ENCODE measurements at regions not wholly inside any gene's neighbourhood (a gene's known extent, or its start where the extent isn't known, plus 50 kb on each side); places are given as distances from the start of the nearest gene placed in this dataset.
A peak's percentile ranks its signal among the peaks of the same experiment; 100 is the strongest.

DNA sequence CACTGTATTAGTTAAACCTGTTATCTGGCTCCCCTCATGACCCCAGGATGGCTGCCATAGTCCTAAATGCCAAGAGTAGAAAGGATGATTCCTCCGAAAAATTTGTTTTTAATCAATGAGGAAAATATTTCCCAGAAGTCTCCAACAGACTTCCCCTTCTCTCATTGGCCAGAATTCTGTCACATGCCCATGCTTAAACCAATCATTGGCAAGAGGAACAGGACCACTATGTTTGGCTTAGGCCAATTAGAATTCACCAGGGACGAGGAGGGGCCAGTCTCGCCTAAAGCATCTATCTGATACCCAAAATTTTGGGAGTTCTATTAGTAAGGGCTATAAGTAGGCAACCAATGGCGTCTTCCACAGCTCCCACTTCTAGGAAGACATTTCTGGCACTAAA, 71.2 kb upstream of the IL6 start:
- no peak for DNase-seq

- DNase-seq, result no peak
These were observed 72.2 kb upstream of the IL6 start for GRCh38 chr7:22654831-22655230.

- no peak for DNase-seq
These were observed 73.0 kb upstream of the IL6 start for GRCh38 chr7:22653951-22654350.

DNA sequence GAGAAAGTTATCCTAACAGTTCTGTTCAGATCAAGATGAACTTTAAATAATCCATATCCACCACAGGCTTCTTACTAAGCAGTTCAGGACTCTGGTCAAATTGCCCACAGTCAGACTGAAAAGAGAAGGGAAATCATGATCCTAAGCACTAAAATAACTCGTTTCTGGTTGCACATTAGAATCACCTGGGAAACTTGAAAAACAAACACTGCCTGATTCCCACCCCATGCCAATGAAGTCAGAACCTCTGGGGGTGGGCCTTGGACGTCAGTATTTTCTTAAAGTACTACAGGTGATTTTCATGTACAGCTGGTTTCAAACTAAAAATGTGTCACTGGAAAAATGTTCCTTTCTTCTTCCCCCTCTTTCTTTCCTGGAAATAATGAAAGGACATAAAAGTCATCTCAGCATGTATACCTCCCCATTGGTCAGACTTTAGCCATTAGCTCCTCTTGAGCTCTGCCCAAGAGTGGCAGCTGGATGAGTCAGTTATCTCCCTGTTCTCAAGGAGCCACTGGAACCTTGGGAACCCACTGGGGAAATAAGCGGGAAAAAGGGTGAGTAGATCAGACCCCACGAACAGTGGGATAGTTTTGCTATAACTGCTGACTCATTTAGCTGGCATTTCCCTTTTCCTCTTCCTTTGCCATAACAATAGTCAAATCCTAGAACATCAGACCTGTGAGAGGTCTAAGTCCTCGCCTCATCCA, 75.3 kb upstream of the IL6 start:
- DNase-seq, result no peak

DNA sequence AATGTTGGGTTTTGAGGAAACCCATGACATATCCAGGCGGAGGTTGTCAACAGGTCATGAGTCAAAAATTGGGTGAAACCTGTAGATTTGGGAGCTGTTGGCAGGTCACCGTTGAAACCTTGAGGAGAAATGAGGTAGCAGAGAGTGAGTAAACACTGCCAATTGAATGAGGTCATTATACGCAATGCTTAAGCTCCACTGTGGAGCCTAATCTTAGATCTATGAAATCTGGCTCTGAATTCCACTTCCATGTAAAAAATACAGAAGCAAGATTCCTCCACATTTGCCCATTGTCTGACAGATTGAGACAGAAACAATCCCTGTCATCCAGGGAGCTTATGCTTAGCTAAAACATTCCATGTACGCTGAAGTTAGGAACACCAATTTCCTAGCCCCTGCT, 76.0 kb upstream of the IL6 start:
- DNase-seq, result no peak

GRCh38 chr7:22649686-22650085, 77.3 kb upstream of the IL6 start:
- DNase-seq, result no peak

- DNase-seq, result no peak
These were observed 79.3 kb upstream of the IL6 start for GRCh38 chr7:22647451-22648257.

GRCh38 chr7:22645418-22646181, 81.4 kb upstream of the IL6 start:
- no peak for DNase-seq

DNA sequence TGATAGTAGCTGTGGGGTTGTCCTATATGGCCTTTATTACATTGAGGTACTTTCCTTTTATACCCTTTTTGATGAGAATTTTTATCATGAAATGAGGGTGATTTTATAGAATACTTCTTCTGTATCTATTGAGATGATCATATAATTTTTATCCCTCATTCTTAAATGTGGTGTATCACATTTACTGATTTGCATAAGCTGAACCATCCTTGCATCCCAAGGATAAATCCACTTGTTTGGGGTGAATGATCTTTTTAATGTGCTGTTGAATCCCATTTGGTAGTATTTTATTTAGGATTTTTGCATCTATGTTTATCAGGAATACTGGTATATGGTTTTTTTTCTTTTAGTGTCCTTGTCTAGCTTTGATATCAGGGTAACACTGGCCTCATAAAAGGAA, 84.5 kb upstream of the IL6 start:
- DNase-seq, result no peak

- DNase-seq, result peak; percentile 14
These were observed 86.7 kb upstream of the IL6 start for GRCh38 chr7:22640269-22640668.

GRCh38 chr7:22639396-22639795, 87.6 kb upstream of the IL6 start:
- no peak for DNase-seq

DNA sequence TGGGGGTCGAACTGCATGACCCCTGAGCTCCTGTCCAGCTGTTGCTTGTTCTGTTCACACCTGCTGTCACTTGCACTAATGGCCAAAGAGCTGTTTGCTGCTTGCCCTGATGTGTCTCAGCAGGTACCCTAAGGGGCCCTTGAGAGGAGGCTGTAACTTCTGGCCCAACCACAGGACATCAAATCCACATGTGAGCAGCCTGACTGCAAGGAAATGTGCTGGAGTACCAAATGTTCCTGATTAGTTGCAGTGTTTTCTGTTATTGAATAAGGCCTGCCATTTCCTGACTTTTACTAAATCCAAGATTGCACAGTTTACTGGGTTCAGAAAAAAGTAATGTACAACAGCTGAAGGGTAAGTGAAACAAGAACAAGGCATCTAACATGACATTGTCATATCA, 91.7 kb upstream of the IL6 start:
- DNase-seq, result no peak

DNA sequence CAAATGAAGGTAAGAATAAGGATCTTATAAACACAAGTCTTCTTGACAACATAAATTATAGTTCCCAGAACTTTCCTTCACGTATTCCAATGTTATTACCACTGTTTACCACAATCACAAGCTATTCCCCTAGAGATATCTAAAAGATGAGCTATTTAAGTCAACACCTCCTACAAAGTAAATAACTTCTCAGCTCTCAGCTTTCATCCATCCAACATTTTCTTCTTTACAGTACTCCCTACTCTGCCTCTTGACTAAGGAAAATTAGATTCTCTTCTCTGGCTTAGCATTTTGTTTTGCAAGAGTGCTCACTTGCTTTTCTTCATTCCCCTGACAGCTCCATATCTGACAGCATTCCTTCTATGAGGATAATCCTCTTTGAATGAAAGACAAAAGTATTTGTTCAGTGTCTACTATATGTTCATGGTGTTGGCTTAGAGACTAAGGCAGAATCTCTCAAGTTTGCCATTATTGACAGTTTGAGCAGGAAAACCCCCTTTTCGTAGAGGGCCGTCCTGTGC, 93.0 kb upstream of the IL6 start:
- no peak for DNase-seq

DNA sequence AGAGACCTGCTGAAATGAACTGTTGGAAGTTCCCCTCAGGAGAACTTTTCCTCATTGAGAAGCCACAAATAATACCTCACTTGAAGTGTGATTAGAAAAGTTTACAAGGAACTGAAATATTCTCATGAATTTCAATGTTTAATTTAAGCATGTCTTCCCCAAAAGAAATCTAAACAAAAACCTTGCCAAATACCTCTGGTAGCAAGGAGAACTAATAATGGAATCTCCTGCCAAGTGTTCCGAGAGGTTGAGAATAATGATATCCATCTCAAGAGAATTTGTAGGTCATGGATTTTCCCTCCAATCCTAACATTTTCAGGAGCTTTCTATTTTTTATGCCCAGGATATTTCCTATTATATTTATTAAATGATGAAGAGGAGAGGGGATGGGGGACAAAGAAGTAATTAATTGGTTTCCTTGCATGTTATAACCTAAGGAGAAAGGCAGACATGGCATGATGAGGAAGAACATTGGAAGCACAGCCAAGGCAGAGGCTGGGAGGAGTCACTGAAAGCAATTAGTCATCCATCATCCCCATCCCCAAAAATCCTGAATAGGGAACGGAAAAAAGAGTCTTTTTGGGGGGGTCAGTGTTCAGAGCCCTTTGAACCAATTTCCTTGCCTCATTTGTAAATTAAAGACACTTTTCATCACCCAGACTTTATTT, 93.6 kb upstream of the IL6 start:
- no peak for DNase-seq

DNA sequence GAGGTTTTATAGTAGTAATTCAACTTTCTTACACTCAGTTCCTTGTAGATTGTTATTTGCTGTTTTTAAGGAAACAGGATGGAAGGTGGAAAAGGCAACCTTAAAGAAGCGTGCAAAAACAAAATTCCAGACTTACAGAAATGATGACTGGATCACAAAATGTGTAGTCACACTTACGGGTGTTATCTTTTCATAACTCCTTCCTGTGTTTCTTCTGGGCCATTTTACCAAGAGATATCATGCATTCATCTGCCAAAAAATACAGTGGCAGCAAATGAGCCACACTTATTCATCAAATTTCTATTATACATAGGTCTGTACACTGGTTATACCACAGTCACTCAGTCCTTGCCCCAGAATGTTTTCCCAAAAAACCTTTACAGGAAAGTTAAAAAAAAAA, 94.3 kb upstream of the IL6 start:
- no peak for DNase-seq

- no peak for DNase-seq
These were observed 95.3 kb upstream of the IL6 start for GRCh38 chr7:22631730-22632129.

GRCh38 chr7:22630069-22630468, 96.9 kb upstream of the IL6 start:
- DNase-seq, result no peak

DNA sequence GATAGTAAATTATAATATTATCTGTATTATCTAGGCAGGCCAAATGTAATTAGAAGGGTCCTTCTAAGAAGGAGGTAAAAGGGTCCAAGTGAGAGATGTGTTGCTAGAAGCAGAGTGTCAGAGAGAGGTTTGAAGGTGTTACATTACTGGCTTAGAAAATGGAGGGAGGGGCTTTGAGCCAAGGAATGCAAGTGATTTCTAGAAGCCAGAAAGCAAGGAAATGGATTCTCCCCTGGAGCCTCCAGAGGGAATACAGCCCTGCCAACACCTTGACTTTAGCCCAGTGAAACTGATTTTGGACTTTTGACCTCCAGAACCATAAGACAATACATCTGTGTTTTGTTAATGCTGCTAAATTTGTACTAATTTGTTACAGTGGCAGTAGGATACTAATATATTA, 97.9 kb upstream of the IL6 start:
- no peak for DNase-seq

- DNase-seq, result no peak
These were observed 98.9 kb upstream of the IL6 start for GRCh38 chr7:22628112-22628511.

GRCh38 chr7:22627136-22627535, 99.9 kb upstream of the IL6 start:
- DNase-seq, result no peak

DNA sequence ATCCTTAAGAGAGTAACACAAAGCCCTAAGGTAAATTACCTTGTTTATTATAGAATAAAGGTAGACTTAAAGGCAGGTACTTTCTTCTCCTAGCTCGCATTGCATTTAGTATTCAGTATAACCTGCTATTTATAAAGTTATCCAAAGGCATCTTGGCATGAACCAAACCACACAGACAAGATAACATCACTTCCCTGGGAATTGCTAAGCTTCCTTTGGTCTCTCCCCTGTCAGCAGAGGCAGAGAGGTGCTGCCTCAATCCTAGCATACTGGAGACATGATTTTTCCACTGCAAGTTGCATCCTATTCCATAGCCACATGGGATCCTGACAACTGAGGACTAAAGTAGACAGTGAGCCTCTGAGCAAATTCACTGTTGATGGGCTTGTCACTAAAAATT, 101.7 kb upstream of the IL6 start:
- no peak for DNase-seq

GRCh38 chr7:22624781-22625180, 102.2 kb upstream of the IL6 start:
- DNase-seq, result no peak
